ACC112 (cell line): ENCODE measurements at regions not wholly inside any gene's neighbourhood (a gene's known extent, or its start where the extent isn't known, plus 50 kb on each side); places are given as distances from the start of the nearest gene placed in this dataset.

Source experiments
- H2AFZ ChIP-seq: fragments of 200-600 bp; sonication (generic); one replicate; pipeline ENCODE4 v1.6.0; 2017; ENCODE audit warnings: antibody characterized with exemption, low read length; ENCODE audit not compliant: unreplicated experiment
- H3K27ac ChIP-seq: fragments of 200-600 bp; sonication (generic); 2 replicates; pipeline ENCODE4 v1.5.1; 2014; ENCODE audit warnings: low read depth, mild to moderate bottlenecking, antibody characterized with exemption, low read length, moderate library complexity
- H3K27me3 ChIP-seq: fragments of 200-600 bp; sonication (generic); 2 replicates; pipeline ENCODE4 v1.6.1; 2014; ENCODE audit warnings: mild to moderate bottlenecking, antibody characterized with exemption, low read length, moderate library complexity, mixed read lengths; ENCODE audit not compliant: insufficient read depth
- H3K36me3 ChIP-seq: fragments of 200-600 bp; sonication (generic); 2 replicates; pipeline ENCODE4 v1.6.1; 2016; ENCODE audit warnings: mild to moderate bottlenecking, antibody characterized with exemption, low read length, moderate library complexity, mixed read lengths; ENCODE audit not compliant: insufficient read depth
- H3K4me1 ChIP-seq: fragments of 200-600 bp; sonication (generic); one replicate; pipeline ENCODE4 v1.6.1; 2016; ENCODE audit warnings: low read length, mixed read lengths; ENCODE audit not compliant: insufficient read depth, unreplicated experiment, control insufficient read depth
- H3K4me3 ChIP-seq: fragments of 200-600 bp; sonication (generic); 2 replicates; pipeline ENCODE4 v1.5.1; 2014; ENCODE audit warnings: mild to moderate bottlenecking, low read depth, low read length
- H3K79me2 ChIP-seq: fragments of 200-600 bp; sonication (generic); one replicate; pipeline ENCODE4 v1.6.0; 2016; ENCODE audit warnings: low read length; ENCODE audit not compliant: control insufficient read depth, unreplicated experiment, insufficient read depth

DNA sequence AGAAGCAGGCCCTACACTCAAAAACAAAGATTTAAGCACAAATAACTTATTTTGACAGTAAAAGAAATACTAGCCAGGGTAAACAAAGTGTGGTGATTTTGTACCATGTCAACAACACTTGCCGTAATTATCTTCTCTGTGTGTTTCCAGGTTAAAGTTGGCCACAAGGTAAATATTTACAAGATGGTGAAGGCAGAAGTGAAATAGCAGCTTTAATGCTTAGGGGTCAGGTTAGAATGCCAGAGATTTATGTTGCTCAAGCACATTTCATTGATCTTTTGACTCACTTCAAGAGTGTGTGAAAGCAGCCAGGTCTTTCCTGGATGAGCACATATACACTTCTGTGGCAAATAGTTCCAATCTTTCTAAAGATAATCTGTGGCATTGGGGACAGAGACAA is 270.2 kb upstream of the LUZP2 start:
- no peaks in the 10 kb centered on the region for H3K27me3 ChIP-seq
- H3K36me3 ChIP-seq = no peaks in the 10 kb centered on the region
- H2AFZ ChIP-seq = no peak overlapping the region
- H3K27ac ChIP-seq = no peak overlapping the region
- no peaks in the 10 kb centered on the region for H3K4me1 ChIP-seq
- H3K79me2 ChIP-seq = no peaks in the 10 kb centered on the region
- no peak overlapping the region for H3K4me3 ChIP-seq

DNA sequence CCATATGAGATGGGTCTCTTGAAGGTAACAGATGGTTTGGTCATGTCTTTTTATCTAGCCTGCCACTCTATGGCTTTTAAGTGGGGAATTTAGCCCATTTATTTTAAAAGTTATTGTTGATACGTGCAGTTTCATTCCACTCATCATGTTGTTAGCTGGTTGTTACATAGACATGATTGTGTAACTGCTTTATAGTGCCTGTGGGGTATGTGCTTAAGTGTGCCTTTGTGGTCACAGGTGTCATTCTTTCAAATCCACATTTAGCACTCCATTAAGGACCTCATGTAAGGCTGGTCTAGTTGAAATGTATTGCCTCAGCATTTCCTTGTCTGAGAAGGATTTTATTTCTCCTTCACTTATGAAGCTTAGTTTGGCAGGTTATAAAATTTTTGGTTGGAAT is 263.8 kb upstream of the LUZP2 start:
- no peaks in the 10 kb centered on the region for H3K36me3 ChIP-seq
- no peak overlapping the region for H3K4me3 ChIP-seq
- no peaks in the 10 kb centered on the region for H3K79me2 ChIP-seq
- peaks cover 8% of the 10 kb centered on the region for H3K4me1 ChIP-seq
- H2AFZ ChIP-seq = no peak overlapping the region
- H3K27ac ChIP-seq = no peak overlapping the region
- no peaks in the 10 kb centered on the region for H3K27me3 ChIP-seq

DNA sequence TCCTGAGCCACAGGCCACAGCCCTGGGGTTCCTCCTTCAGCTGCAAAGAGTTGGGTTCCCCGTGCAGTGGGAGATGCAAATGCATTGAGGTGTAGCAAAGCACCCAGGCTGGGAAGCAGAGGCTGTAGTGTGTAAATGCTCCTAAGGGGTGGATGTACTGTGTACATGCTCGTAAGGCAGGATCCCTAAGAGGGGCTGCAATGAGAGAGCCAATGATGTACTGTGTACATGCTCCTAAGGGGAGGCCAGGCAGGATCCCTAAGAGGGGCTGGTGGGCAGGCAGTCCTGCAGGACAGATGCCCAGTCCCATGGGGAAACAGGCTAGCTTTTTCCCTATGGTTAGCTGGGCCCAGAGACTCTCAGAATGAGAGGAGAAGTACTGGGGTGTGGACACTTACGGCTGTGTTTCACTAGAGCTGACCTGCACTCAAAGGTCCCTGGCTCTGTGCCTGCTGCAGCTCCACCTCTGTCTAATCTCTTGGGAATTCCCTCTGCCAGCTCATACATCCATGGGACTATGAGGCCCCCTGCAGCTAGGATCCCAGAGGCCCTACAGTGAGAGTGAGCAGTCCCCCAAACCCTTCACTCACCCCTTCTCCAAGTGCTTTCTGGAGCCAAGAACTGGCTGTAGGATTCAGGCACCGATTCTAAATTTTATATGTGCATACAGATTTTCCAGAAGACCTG is 261.9 kb upstream of the LUZP2 start:
- Histone ChIP-seq H3K79me2 (no peaks in the 10 kb centered on the region), H3K27ac (no peak overlapping the region), H3K27me3 (no peaks in the 10 kb centered on the region), H3K4me1 (peaks cover 20% of the 10 kb centered on the region), H3K36me3 (no peaks in the 10 kb centered on the region), H2AFZ (no peak overlapping the region), H3K4me3 (no peak overlapping the region)

DNA sequence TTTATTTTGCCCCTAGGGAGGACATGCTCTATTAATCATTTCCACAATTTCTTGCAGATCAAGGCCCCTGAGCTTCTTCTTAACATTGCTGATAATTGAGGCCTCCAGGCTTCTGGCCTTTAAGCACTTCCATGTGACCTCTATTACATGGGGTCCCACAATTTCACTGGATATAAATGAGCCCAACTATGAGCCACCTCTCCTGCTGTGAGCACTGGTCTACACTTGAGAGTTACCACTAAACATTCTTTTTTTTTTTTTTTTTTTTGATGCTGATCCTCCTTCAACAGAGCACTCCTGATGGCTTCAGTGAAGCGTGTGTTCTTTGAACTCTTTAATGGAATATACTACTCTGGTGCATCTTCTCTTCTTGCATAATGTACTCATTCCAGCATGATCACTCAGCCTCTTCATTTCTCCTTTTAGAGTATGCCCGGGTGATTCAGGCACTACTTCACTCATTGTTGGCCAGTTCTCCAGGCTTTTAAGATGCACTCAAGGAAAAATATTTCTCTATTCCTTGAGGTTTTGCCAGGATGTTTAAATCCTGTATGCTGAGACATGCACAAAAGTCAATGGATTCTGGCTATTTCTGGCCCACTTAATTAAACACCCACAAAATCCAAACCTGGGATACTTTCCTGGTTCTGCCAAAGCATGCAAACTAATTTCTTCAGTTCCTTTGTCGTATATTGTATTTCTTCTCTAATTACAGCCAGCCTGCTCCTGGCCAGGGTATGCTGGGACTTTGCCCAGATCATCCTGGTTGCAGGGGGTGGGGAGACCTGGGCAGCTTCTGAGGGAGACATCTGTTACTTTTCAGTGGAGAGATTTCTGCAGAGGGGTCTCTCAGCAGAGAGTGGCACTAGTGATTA is 257.8 kb upstream of the LUZP2 start:
- Histone ChIP-seq H3K27me3 (no peaks in the 10 kb centered on the region), H3K4me1 (peaks cover 17% of the 10 kb centered on the region), H3K4me3 (no peak overlapping the region), H2AFZ (no peak overlapping the region), H3K79me2 (no peaks in the 10 kb centered on the region), H3K27ac (no peak overlapping the region), H3K36me3 (no peaks in the 10 kb centered on the region)

DNA sequence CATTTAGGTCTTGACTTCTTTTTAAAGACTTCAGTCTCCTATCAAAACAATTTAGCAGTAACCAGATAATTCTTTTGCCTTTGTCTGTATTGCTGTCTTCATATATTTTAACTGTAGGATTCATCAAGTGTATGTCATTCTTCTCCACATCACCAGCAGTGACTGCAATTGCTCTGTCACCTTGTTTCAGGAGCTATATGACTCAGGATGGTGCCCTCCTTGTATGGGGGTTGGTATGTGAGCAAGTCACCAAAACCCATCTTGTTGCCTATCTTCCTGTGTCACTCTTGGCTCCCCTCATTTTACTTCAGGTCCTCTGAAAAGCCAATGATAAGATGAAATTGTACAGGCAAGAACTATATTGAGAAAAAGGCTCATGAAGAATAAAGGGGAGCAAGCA is 256.9 kb upstream of the LUZP2 start:
- Histone ChIP-seq H3K27ac (no peak overlapping the region), H2AFZ (no peak overlapping the region), H3K27me3 (no peaks in the 10 kb centered on the region), H3K4me1 (peaks cover 15% of the 10 kb centered on the region), H3K79me2 (no peaks in the 10 kb centered on the region), H3K4me3 (no peak overlapping the region), H3K36me3 (no peaks in the 10 kb centered on the region)

DNA sequence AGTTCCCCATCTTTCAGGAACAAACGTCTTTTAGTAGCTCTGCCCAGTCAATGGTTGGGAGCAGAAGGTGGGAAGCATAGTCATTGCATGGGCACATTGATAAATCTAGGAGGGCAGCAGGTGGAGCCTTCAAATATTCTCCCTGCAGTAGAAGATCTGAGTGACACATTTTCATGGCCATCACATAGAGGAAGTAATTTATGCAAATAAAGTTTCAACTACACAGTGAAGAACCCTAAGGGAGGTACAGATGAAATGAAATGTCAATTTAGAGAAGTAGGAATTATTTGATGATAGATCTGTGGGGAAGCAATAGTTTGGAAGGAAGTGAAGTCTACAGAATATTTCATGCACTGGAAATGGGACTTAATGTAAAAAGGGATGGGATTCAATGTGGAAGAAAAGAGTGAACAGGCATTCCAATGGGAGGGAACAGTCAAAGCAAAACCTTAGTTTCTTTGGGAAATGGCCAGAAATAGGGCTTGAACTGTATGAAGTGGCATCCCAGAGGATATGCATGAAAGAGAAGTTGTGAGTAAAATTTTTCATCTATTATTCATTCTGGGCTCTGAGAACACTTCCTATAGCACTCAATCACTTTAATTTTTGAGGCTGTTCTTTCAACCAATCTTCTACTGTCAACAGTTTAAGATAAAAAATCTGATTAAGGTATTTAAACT is 256.2 kb upstream of the LUZP2 start:
- no peak overlapping the region for H3K4me3 ChIP-seq
- H3K27me3 ChIP-seq = no peaks in the 10 kb centered on the region
- H3K27ac ChIP-seq = no peak overlapping the region

DNA sequence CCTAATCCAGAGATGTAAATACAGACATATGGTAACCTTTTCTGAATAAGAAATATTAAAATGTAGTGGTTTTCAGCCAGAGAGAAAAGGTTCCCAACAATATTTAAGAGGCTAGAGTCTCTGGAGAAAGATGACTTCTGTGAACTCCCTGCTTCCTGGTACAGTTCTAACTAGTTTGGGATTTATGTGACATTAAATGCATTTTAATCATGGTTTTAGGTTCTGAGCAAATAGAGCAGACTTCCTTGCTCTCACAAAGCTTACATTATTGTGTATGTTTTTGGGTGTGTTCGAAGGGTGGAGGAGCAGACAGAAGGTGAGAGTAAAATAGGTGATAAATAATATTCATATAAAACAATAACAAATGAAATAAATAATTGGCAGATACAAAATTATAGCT is 250.1 kb upstream of the LUZP2 start:
- no peaks in the 10 kb centered on the region for H3K27me3 ChIP-seq
- no peaks in the 10 kb centered on the region for H3K79me2 ChIP-seq
- H3K27ac ChIP-seq = no peak overlapping the region
- no peaks in the 10 kb centered on the region for H3K36me3 ChIP-seq
- no peaks in the 10 kb centered on the region for H3K4me1 ChIP-seq
- no peak overlapping the region for H2AFZ ChIP-seq
- H3K4me3 ChIP-seq = no peak overlapping the region

More for the DNA sequence above, 256.2 kb upstream of the LUZP2 start:
- Histone ChIP-seq H2AFZ (no peak overlapping the region), H3K4me1 (peaks cover 12% of the 10 kb centered on the region), H3K79me2 (no peaks in the 10 kb centered on the region), H3K36me3 (no peaks in the 10 kb centered on the region)

DNA sequence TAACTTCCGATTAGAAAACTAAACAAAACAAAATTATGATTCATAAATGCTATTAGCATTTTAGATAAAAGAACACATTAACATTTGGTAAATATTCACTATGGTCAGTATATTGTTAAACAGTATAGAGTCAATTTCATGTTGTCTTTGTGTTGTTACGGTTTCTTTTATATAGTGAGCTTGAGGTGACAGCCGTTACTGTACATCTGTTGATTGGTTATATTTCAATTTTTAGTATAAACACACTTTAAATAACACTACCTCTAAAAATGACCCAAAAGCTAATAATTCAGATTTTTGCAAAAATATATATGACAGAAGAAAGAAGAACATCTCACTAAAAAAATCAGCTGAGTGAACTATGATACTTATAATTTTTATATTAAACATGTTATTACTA is 249.0 kb upstream of the LUZP2 start:
- Histone ChIP-seq H2AFZ (no peak overlapping the region), H3K36me3 (no peaks in the 10 kb centered on the region), H3K27me3 (no peaks in the 10 kb centered on the region), H3K4me3 (no peak overlapping the region), H3K79me2 (no peaks in the 10 kb centered on the region), H3K4me1 (no peaks in the 10 kb centered on the region), H3K27ac (no peak overlapping the region)

DNA sequence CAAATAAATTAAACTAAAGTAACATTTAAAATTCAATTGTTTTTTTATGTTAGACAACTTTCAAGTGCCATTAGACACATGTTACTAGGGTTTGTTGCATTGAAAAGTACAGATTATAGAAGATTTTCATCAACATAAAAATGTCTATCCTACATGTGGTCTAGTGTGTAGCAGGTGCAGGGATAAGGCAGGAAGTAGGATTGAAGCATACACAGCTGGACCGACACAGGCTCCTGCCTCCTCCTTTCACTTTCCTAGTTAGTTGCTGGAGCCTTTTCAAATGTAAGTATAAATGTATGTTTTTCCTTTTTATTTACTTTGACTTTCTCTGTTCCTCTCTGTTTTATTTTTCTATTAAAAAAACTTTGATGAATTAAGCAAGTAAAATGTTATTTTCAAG is 246.9 kb upstream of the LUZP2 start:
- no peak overlapping the region for H3K4me3 ChIP-seq
- no peaks in the 10 kb centered on the region for H3K36me3 ChIP-seq
- no peaks in the 10 kb centered on the region for H3K4me1 ChIP-seq
- no peaks in the 10 kb centered on the region for H3K27me3 ChIP-seq
- H3K27ac ChIP-seq = no peak overlapping the region
- no peak overlapping the region for H2AFZ ChIP-seq
- H3K79me2 ChIP-seq = no peaks in the 10 kb centered on the region

DNA sequence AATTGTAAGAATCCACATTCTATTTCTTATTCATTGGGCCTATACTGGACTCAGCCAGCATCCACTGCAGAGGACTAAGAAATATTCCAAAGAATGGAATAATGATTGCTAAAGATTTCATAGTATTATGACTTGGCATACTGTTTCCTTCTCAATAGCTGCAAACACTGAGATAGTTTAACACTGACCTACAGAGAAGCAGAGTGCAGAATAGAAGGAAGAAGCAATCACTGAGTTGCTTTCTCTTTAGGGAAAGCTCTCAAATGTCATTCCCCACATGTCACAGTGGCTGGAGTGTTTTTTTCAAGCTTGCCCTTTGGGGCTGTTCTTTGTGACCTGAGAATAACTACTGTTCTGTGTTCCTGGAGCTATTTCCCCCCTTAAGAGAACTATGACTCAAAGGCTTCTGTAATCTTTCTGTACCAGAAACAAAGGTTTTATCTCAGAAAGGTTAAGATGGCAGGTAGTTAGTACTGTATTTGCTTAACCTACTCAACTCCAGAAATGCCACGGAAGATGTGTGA is 243.6 kb upstream of the LUZP2 start:
- H3K36me3 ChIP-seq = no peaks in the 10 kb centered on the region
- H3K4me1 ChIP-seq = no peaks in the 10 kb centered on the region
- H3K27me3 ChIP-seq = no peaks in the 10 kb centered on the region
- H3K79me2 ChIP-seq = no peaks in the 10 kb centered on the region
- H3K4me3 ChIP-seq = no peak overlapping the region
- no peak overlapping the region for H2AFZ ChIP-seq
- H3K27ac ChIP-seq = no peak overlapping the region
